ENCODE measurements at regions not wholly inside any gene's neighbourhood (a gene's known extent, or its start where the extent isn't known, plus 50 kb on each side); places are given as distances from the start of the nearest gene placed in this dataset.
A peak's percentile ranks its signal among the peaks of the same experiment; 100 is the strongest.

GRCh38 chr6:8225113-8225512, 122.8 kb upstream of the EEF1E1 start:
- H3K27me3 ChIP-seq (ENCODE audit: control insufficient read depth, insufficient read depth, low read length) = no peaks in the 10 kb centered on the region
- no peak for TF ChIP-seq CTCF (IDR thresholded peaks at IDR 0.05; ENCODE audit: insufficient read depth, low read depth, low read length)
- H3K36me3 ChIP-seq (ENCODE audit: control insufficient read depth, insufficient read depth, low read length) = no peaks in the 10 kb centered on the region
- no peak overlapping the region for H3K4me3 ChIP-seq (ENCODE audit: low read depth, low read length)
- DNase-seq (ENCODE audit: low read depth) = no peak
- POLR2A ChIA-PET = no interaction called here
- CTCF ChIA-PET = interaction anchor here (1.6 to 2.9 kb wide), 2 partner anchors 93 to 96 kb away, joined by 5 to 14 read pairs; no protein-coding TSS in a partner anchor

- H3K27me3 ChIP-seq (ENCODE audit: control insufficient read depth, insufficient read depth, low read length) = no peaks in the 10 kb centered on the region
- ChIA-PET POLR2A (no interaction called here), CTCF (interaction anchor here (1.1 to 1.7 kb wide), 2 partner anchors 91 to 93 kb away, joined by 4 to 8 read pairs; no protein-coding TSS in a partner anchor)
- DNase-seq (ENCODE audit: low read depth) = no peak
- no peak overlapping the region for H3K4me3 ChIP-seq (ENCODE audit: low read depth, low read length)
- no peak for TF ChIP-seq CTCF (IDR thresholded peaks at IDR 0.05; ENCODE audit: insufficient read depth, low read depth, low read length)
- H3K36me3 ChIP-seq (ENCODE audit: control insufficient read depth, insufficient read depth, low read length) = no peaks in the 10 kb centered on the region
Observed at GRCh38 chr6:8223678-8224077, 121.3 kb upstream of the EEF1E1 start.

GRCh38 chr6:8219352-8219943, 117.1 kb upstream of the EEF1E1 start:
- POLR2A ChIA-PET = interaction anchor here (1.0 kb wide), 1 partner anchor 88 kb away, joined by 3 read pairs; no protein-coding TSS in a partner anchor
- CTCF ChIA-PET = interaction anchor here (0.7 to 5.6 kb wide), 32 partner anchors 10 to 1862 kb away, joined by 3 to 340 read pairs (median 4); partner anchors contain the start of gene BLOC1S5
- Histone ChIP-seq H3K4me3 (ENCODE audit: low read depth, low read length) (no peak overlapping the region), H3K27me3 (ENCODE audit: control insufficient read depth, insufficient read depth, low read length) (no peaks in the 10 kb centered on the region), H3K36me3 (ENCODE audit: control insufficient read depth, insufficient read depth, low read length) (no peaks in the 10 kb centered on the region)
- peak; percentile 62 for TF ChIP-seq CTCF (IDR thresholded peaks at IDR 0.05; ENCODE audit: insufficient read depth, low read depth, low read length)
- DNase-seq (ENCODE audit: low read depth) = no peak

- no peaks in the 10 kb centered on the region for H3K27me3 ChIP-seq (ENCODE audit: control insufficient read depth, insufficient read depth, low read length)
- no peak for TF ChIP-seq CTCF (IDR thresholded peaks at IDR 0.05; ENCODE audit: insufficient read depth, low read depth, low read length)
- H3K4me3 ChIP-seq (ENCODE audit: low read depth, low read length) = no peak overlapping the region
- ChIA-PET POLR2A (interaction anchor here (1.0 kb wide), 1 partner anchor 88 kb away, joined by 3 read pairs; no protein-coding TSS in a partner anchor), CTCF (interaction anchor here (0.8 to 5.6 kb wide), 29 partner anchors 11 to 496 kb away, joined by 3 to 340 read pairs (median 5); partner anchors contain the start of gene BLOC1S5)
- no peak for DNase-seq (ENCODE audit: low read depth)
- H3K36me3 ChIP-seq (ENCODE audit: control insufficient read depth, insufficient read depth, low read length) = no peaks in the 10 kb centered on the region
Observed at GRCh38 chr6:8218861-8219260, 116.5 kb upstream of the EEF1E1 start.

GRCh38 chr6:8215631-8216030, 113.3 kb upstream of the EEF1E1 start:
- no peaks in the 10 kb centered on the region for H3K36me3 ChIP-seq (ENCODE audit: control insufficient read depth, insufficient read depth, low read length)
- POLR2A ChIA-PET = no interaction called here
- CTCF ChIA-PET = interaction anchor here (0.6 to 4.3 kb wide), 2 partner anchors 84 to 1205 kb away, joined by 4 to 38 read pairs; no protein-coding TSS in a partner anchor
- no peak for DNase-seq (ENCODE audit: low read depth)
- H3K4me3 ChIP-seq (ENCODE audit: low read depth, low read length) = no peak overlapping the region
- no peaks in the 10 kb centered on the region for H3K27me3 ChIP-seq (ENCODE audit: control insufficient read depth, insufficient read depth, low read length)
- TF ChIP-seq CTCF (IDR thresholded peaks at IDR 0.05; ENCODE audit: insufficient read depth, low read depth, low read length) = no peak

Measured in BJ (cell line).